Osteoblast (primary cell): ENCODE measurements at regions not wholly inside any gene's neighbourhood (a gene's known extent, or its start where the extent isn't known, plus 50 kb on each side); places are given as distances from the start of the nearest gene placed in this dataset.
"Not testable (repeated sequence)": the region's sequence is repeated elsewhere in the genome, so short reads cannot be mapped to it uniquely, and the experiment has no call there.

Source experiments
- DNase-seq: peaks from one replicate; pipeline ENCODE4 v3.0.0; 2011; ENCODE audit warnings: low spot score, mixed read lengths; ENCODE audit not compliant: insufficient read length; ENCODE audit errors: missing footprints
- H2AFZ ChIP-seq: 2 replicates; pipeline ENCODE4 v1.6.0; 2011; ENCODE audit warnings: mild to moderate bottlenecking, low read length
- H3K27ac ChIP-seq: 2 replicates; pipeline ENCODE4 v1.5.1; 2011; ENCODE audit warnings: mild to moderate bottlenecking, low read depth, low read length, moderate library complexity
- H3K27me3 ChIP-seq: 2 replicates; pipeline ENCODE4 v1.6.0; 2012; ENCODE audit warnings: mild to moderate bottlenecking, control low read depth, inconsistent platforms, low read length, moderate library complexity; ENCODE audit not compliant: insufficient read depth
- H3K36me3 ChIP-seq: 2 replicates; pipeline ENCODE4 v1.5.1; 2011; ENCODE audit warnings: mild to moderate bottlenecking, low read length, control low read depth, moderate library complexity; ENCODE audit not compliant: insufficient read depth
- H3K4me1 ChIP-seq: 2 replicates; pipeline ENCODE4 v1.5.1; 2011; ENCODE audit warnings: mild to moderate bottlenecking, low read length, control low read depth, moderate library complexity; ENCODE audit not compliant: insufficient read depth
- H3K4me2 ChIP-seq: 2 replicates; pipeline ENCODE4 v1.6.0; 2011; ENCODE audit warnings: mild to moderate bottlenecking, low read length; ENCODE audit not compliant: insufficient read depth
- H3K4me3 ChIP-seq: fragments of 200-600 bp; sonication (generic); 3 replicates; pipeline ENCODE4 v1.5.1; 2012; ENCODE audit warnings: mild to moderate bottlenecking, low read length, inconsistent platforms; ENCODE audit not compliant: insufficient read depth
- H3K79me2 ChIP-seq: 2 replicates; pipeline ENCODE4 v1.6.0; 2012; ENCODE audit warnings: mild to moderate bottlenecking, low read length, control low read depth, inconsistent platforms; ENCODE audit not compliant: insufficient read depth
- H3K9me3 ChIP-seq: 2 replicates; pipeline ENCODE4 v1.5.1; 2011; ENCODE audit warnings: low read depth, low read length, control low read depth
- H4K20me1 ChIP-seq: 2 replicates; pipeline ENCODE4 v1.6.0; 2012; ENCODE audit warnings: mild to moderate bottlenecking, low read length, control low read depth; ENCODE audit not compliant: insufficient read depth
- TF ChIP-seq, protein P1 (sequence below): IDR thresholded peaks from 2 replicates; pipeline ENCODE4 v1.5.1; 2011; ENCODE audit warnings: mild to moderate bottlenecking, low read depth, low read length, moderate library complexity; ENCODE audit errors: extremely low read depth

DNA sequence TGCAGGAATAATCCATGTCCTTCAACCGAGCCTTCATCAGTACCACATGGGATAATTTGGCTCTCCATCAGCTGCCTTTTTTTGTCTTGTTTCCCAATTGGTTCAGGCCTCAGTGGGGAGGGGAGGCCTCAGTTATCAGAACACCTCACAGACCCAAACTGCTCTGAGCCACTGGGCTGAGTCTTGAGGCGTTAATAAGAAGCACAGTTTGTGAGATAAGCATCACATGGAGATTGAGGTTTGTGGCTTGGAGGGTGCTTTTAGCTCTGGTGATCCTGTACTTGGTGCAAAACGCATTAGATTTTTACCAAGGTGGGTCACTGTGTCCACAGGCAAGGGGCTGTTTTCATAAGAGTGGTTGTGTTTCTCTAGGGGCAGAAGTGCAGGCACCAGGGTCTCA is 82.8 kb upstream of the HPF1 start:
- Histone ChIP-seq H2AFZ (no peak overlapping the region), H3K36me3 (no peaks in the 10 kb centered on the region), H4K20me1 (no peaks in the 10 kb centered on the region), H3K27me3 (no peaks in the 10 kb centered on the region), H3K4me2 (no peak overlapping the region), H3K79me2 (no peaks in the 10 kb centered on the region), H3K27ac (no peak overlapping the region), H3K9me3 (no peaks in the 10 kb centered on the region), H3K4me1 (no peaks in the 10 kb centered on the region), H3K4me3 (no peak overlapping the region)
- TF ChIP-seq, protein P1, sequence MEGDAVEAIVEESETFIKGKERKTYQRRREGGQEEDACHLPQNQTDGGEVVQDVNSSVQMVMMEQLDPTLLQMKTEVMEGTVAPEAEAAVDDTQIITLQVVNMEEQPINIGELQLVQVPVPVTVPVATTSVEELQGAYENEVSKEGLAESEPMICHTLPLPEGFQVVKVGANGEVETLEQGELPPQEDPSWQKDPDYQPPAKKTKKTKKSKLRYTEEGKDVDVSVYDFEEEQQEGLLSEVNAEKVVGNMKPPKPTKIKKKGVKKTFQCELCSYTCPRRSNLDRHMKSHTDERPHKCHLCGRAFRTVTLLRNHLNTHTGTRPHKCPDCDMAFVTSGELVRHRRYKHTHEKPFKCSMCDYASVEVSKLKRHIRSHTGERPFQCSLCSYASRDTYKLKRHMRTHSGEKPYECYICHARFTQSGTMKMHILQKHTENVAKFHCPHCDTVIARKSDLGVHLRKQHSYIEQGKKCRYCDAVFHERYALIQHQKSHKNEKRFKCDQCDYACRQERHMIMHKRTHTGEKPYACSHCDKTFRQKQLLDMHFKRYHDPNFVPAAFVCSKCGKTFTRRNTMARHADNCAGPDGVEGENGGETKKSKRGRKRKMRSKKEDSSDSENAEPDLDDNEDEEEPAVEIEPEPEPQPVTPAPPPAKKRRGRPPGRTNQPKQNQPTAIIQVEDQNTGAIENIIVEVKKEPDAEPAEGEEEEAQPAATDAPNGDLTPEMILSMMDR, result no peak
- DNase-seq, result no peak

DNA sequence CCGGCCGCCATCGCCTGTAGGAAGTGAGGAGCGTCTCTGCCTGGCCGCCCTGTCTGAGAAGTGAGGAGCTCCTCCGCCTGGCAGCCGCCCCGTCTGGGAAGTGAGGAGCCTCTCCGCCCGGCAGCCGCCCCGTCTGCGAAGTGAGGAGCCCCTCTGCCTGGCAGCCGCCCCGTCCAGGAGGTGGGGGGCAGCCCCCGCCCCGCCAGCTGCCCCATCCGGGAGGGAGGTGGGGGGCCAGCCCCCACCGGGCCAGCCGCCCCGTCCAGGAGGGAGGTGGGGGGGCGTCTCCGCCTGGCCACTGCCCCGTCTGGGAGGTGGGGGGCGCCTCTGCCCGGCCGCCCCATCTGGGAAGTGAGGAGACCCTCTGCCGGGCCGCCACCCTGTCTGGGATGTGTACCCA is 70.6 kb upstream of the HPF1 start:
- H3K27me3 ChIP-seq, H4K20me1 ChIP-seq, H3K27ac ChIP-seq, H3K4me1 ChIP-seq, H3K4me3 ChIP-seq, H2AFZ ChIP-seq, H3K36me3 ChIP-seq, H3K4me2 ChIP-seq, H3K79me2 ChIP-seq, H3K9me3 ChIP-seq, DNase-seq: not testable (repeated sequence)

DNA sequence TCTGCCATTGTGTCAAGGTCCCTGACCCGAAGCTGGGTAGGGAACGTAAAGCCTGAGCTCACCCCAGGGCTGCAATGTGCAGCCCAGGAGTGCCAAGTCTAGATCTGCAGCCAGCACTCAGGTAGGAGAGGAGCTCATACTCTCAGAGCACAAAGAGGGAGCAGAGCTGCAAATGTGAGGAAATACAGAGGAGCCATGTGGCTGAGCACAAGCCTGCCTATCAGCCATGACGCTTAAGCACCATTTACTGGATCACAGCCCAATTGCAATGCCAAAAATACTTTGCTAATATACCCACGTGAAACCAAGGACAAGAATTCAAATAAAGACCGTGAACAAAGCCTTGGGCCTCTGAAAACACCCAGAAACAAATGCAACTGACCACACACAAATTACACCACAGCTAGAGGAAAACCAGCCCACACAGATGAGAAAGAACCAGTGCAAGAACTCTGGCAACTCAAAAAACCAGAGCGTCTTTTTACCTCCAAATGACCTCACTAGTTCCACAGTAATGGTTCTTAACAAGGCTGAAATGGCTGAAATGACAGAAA is 69.0 kb upstream of the HPF1 start:
- H3K4me3 ChIP-seq, result no peak overlapping the region
- no peaks in the 10 kb centered on the region for H3K9me3 ChIP-seq
- no peaks in the 10 kb centered on the region for H3K36me3 ChIP-seq
- H3K27ac ChIP-seq, result no peak overlapping the region
- H4K20me1 ChIP-seq, result no peaks in the 10 kb centered on the region
- no peak for DNase-seq
- no peaks in the 10 kb centered on the region for H3K79me2 ChIP-seq
- no peak overlapping the region for H3K4me2 ChIP-seq
- H3K27me3 ChIP-seq, result no peaks in the 10 kb centered on the region
- H2AFZ ChIP-seq, result no peak overlapping the region
- TF ChIP-seq, protein P1, result no peak
- H3K4me1 ChIP-seq, result no peaks in the 10 kb centered on the region

DNA sequence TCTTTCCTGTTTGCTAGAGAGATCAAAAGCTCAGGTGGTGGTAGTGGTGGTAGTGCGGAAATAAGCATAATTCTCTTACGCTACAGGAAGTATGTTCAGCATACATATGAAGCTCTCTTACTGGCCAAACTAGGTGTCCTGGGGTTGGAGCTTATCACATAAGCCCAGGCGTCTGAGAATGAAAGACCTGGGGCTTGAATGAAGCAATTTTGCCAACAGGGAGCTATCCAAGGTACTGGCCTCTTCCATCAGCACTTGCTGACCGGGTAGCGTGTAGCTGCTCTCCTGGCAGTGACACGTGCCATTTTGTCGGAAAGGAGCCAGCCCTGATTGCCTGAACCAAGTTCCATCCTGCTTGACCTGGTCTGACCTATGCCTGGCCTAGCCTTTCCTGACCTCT is 65.9 kb upstream of the HPF1 start:
- TF ChIP-seq, protein P1, result no peak
- no peaks in the 10 kb centered on the region for H3K36me3 ChIP-seq
- H3K4me2 ChIP-seq, result no peak overlapping the region
- H2AFZ ChIP-seq, result no peak overlapping the region
- DNase-seq, result peak; percentile 87
- no peaks in the 10 kb centered on the region for H3K4me1 ChIP-seq
- no peaks in the 10 kb centered on the region for H3K27me3 ChIP-seq
- H3K79me2 ChIP-seq, result no peaks in the 10 kb centered on the region
- H3K9me3 ChIP-seq, result no peaks in the 10 kb centered on the region
- no peaks in the 10 kb centered on the region for H4K20me1 ChIP-seq
- no peak overlapping the region for H3K4me3 ChIP-seq
- H3K27ac ChIP-seq, result no peak overlapping the region

DNA sequence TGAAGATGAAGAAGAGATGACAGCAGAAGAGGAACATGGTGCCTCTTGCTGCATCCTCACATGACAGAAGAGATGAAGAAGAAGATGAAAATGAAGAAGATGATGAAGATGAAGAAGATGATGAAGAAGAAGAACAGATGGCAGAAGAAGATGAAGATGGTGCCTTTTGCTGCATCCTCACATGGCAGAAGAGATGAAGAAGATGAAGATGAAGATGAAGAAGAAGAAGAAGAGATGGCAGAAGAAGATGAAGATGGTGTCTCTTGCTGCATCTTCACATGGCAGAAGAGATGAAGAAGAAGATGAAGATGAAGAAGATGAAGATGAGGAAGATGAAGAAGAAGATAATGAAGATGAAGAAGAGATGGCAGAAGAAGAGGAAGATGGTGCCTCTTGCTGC is 63.7 kb upstream of the HPF1 start:
- Histone ChIP-seq H3K9me3 (no peaks in the 10 kb centered on the region), H3K79me2 (no peaks in the 10 kb centered on the region), H3K4me2 (no peak overlapping the region), H3K4me1 (no peaks in the 10 kb centered on the region), H3K27me3 (no peaks in the 10 kb centered on the region), H3K4me3 (no peak overlapping the region), H3K36me3 (no peaks in the 10 kb centered on the region), H4K20me1 (no peaks in the 10 kb centered on the region), H3K27ac (no peak overlapping the region), H2AFZ (no peak overlapping the region)
- TF ChIP-seq, protein P1, result no peak
- DNase-seq, result no peak
